Fibroblast of lung (primary cell): ENCODE measurements at regions not wholly inside any gene's neighbourhood (a gene's known extent, or its start where the extent isn't known, plus 50 kb on each side); places are given as distances from the start of the nearest gene placed in this dataset.

Source experiments
- CTCF ChIP-seq, 2 donors: IDR thresholded peaks in 1 of 2; conservative IDR thresholded peaks in 1 of 2; 1 replicate in 1 of 2; 2 replicates in 1 of 2; pipeline ENCODE4 v1.5.1; 2011 to 2012; ENCODE audit warnings: low read length in 2 of 2, control low read depth in 1 of 2, inconsistent platforms in 1 of 2, low read depth in 1 of 2, mild to moderate bottlenecking in 1 of 2
- EZH2 ChIP-seq: IDR thresholded peaks from 2 replicates; pipeline ENCODE4 v1.5.1; 2012; ENCODE audit warnings: low read length, control low read depth, mild to moderate bottlenecking; ENCODE audit errors: missing control alignments

DNA sequence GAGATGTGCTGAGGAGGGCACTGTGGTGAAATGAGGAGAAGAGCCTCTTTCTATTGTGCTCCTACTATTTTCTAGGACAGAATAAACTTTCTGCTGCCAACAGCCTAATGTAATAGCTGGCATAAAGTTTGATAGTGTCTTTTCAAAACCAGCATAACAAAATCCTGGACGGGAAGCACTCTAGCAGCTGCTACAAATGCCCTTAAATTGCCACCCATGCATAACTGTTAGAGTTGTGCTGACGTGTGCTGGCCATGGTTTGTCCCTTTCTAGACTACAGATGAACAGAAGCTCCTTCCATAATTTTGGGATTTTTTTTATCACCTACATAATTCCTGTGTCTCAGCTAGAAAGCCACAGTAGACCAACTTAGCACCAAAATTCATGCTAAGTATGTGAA is 88.5 kb upstream of the DEPDC1 start:
- TF ChIP-seq EZH2 (no peak), CTCF (conservative IDR thresholded peaks at IDR 0.05 in 1 of 2, IDR thresholded peaks at IDR 0.05 in 1 of 2; ENCODE audit: low read depth in 1 of 2, low read length in 2 of 2) (no peak)
